ENCODE measurements at regions not wholly inside any gene's neighbourhood (a gene's known extent, or its start where the extent isn't known, plus 50 kb on each side); places are given as distances from the start of the nearest gene placed in this dataset.
A peak's percentile ranks its signal among the peaks of the same experiment; 100 is the strongest.

- no peak for DNase-seq (ENCODE audit: low spot score)
Measured at GRCh38 chr4:128601991-128602695, 207.4 kb upstream of the JADE1 start.

- peak; percentile 76 for DNase-seq (ENCODE audit: low spot score)
Measured at GRCh38 chr4:128600996-128601871, 208.3 kb upstream of the JADE1 start.

GRCh38 chr4:128600410-128600809 is 209.1 kb upstream of the JADE1 start:
- no peak for DNase-seq (ENCODE audit: low spot score)

GRCh38 chr4:128597500-128597899 is 212.0 kb upstream of the JADE1 start:
- DNase-seq (ENCODE audit: low spot score) = no peak

DNA sequence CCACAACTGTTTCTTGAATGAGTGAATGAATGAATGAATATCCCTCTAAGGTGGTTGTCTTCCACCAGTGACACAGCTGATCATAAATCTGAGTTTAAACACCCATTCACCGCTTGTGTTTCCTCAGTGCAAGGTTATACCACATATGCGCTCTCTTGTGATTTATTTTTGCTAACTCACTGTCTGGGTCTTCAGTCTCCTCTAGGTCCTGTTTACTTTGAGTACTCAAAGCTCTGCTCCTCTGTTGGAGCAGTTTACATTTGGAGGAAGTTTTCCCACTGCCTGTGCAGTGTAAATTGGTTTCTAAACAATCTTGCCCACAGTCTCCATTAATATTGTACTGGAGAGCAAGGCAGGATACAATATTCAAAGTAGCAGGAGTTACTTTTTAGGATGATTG is 212.6 kb upstream of the JADE1 start:
- no peak for DNase-seq (ENCODE audit: low spot score)

DNA sequence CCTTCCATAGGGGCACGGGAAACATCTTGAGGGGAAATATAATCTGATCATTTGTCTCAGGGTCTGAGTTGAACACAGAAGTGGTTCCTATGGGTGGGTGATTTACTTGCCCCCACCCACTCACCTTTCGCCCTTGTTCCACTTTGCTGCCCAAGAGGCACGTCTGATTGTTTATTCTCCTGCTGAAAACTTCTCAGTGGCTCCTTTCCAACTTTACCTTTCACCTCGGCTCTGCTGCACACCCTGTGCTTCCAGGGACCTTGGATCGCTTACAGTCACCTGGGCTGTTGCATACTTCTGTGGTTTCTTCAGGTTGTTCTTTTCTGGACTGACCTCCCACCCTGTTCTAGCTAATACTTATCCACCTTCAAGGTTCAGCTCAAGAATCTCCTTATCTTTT is 213.4 kb upstream of the JADE1 start:
- no peak for DNase-seq (ENCODE audit: low spot score)

DNA sequence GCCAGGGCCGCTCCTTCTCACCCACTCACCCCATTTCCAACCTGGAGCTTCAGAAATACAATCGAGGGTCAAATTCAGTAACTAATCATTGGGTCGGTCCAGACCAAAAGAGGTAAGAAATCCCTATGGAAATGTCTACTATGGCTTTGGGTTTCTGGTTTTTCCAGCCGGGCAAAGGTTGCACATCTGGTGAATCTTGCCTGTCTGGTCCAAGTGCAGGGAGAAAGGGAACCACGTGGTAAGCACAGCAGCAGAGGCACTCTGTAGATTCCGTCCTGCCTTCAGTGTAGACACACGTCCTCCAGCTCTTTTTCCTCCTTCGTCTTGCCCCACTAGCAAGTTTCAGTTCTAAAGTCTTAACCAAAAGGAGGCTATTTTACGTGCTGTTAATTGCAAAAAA is 218.0 kb upstream of the JADE1 start:
- no peak for DNase-seq (ENCODE audit: low spot score)

- no peak for DNase-seq (ENCODE audit: low spot score)
Measured at GRCh38 chr4:128590773-128591172, 218.7 kb upstream of the JADE1 start.

GRCh38 chr4:128590034-128590740 is 219.3 kb upstream of the JADE1 start:
- DNase-seq (ENCODE audit: low spot score) = no peak

DNA sequence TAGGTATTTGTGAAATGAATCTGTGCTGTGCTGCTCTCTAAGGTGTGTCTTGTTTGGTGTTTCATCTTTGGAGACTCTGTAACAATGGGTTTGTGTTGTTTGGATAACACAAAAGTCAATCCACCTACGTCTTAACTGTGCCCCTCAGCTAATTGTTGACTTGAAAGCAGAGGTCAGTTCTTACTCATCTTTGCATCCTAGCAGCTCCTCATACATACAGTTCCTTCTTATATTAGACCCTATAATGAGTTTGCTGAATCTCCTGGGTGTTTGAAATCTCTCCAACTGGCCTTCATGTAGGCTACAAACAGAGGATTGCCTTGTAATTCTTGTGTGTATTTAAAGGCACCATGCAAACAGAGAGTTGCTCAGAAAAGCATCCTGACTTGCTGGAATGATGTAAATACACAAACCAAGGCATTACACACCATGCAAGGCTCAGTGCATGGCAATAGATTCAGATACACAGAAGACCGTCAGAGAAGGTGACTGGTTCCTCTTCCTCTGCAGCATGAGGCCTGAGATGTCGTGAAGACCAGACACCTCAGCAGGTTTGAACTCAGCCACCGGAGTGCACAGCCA is 220.0 kb upstream of the JADE1 start:
- DNase-seq (ENCODE audit: low spot score) = no peak

- DNase-seq (ENCODE audit: low spot score) = no peak
Measured at GRCh38 chr4:128587382-128587781, 222.1 kb upstream of the JADE1 start.

GRCh38 chr4:128583753-128584712 is 225.5 kb upstream of the JADE1 start:
- no peak for DNase-seq (ENCODE audit: low spot score)

DNA sequence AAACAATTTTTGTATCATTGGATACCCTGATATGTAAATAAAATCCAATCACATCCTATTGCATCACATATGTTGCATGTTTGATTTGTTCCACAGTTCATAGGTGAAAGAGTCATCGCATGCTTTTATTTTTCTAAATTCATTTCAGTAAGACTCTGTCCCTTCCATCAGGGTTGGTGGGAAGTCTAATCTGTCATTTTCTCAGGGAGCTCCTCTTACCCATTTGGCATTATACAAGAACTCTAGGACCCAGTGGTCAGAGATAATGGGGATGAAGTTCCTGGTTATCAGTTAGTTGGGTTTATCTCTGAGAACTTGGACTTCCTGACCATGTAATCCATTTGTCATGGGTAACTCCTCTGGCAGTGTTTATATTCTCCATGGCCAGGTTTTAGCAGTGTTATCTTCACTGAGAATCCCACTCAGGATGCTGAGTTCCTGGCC is 227.1 kb upstream of the JADE1 start:
- DNase-seq (ENCODE audit: low spot score) = no peak

DNA sequence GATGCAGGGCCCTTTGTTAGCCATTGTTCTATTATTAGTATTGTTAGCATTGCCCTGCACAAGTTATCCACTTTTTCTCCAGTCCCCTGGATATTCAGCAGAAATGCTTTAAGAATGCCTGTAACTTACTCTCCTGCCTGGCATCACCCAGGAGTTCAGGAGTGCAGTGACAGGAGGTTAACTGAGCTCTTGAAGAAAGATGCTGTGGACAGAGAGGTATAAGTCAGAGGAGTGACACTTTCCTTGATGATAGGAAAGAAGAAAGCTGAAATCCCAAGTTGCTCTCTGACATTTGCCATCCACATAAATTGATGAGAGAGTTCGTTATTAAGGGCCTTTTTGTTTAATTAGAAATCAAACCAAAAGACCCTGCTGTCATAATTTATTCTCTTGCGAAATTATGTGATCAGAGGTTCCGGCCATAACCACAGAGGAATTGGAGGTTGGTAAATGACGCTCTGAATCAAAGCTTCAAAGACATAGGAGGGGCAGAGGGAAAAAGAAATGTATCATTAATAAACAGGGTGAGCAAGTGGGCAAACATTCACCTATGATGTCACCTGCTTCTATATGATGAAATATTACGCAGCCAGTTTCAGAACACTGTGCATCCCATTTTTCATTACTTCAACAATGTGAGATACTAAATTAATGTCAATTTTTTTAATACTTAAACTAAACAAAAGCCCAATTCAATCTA is 230.2 kb upstream of the JADE1 start:
- DNase-seq (ENCODE audit: low spot score) = no peak

GRCh38 chr4:128574706-128575105 is 234.8 kb upstream of the JADE1 start:
- no peak for DNase-seq (ENCODE audit: low spot score)

DNA sequence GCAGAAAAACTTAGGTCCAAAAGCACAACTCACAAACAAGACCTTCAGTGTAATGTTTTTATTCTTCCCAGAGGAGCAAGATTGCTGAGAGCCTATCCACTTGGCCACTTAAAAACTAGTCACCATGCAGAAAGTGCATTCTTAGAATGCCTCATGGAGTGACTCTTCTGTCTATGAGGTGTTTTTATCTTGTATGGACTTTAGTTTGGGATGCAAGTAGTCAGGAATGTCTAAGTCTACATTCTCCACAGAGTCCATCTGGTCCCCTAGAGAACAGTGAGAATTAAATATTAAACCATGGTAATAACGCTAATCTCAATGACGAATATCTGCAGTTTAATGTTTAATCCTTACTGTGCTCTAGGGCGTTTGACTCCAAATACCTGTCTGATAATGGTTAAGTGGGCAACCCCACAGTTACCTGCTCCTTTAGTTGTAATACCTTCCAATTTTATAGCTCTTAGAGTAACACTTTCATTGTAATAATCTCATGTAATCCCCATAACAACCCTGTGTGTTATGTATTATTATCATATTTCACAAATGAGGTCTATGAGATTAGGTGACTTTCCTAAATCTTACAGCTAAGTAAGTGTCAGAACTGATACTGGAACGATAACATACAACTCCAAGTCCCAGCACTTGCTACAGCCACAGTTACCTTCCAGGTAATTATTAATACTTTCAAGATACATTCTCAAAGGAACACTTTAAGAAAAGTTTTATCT is 235.6 kb upstream of the JADE1 start:
- DNase-seq (ENCODE audit: low spot score) = no peak

- no peak for DNase-seq (ENCODE audit: low spot score)
Measured at GRCh38 chr4:128572778-128573241, 236.7 kb upstream of the JADE1 start.

- DNase-seq (ENCODE audit: low spot score) = peak; percentile 93
Measured at GRCh38 chr4:128571747-128572146, 237.8 kb upstream of the JADE1 start.

- no peak for DNase-seq (ENCODE audit: low spot score)
Measured at GRCh38 chr4:128570387-128570975, 239.0 kb upstream of the JADE1 start.

Data from kidney capillary endothelial cell (primary cell).